ENCODE measurements at regions not wholly inside any gene's neighbourhood (a gene's known extent, or its start where the extent isn't known, plus 50 kb on each side); places are given as distances from the start of the nearest gene placed in this dataset.

- Histone ChIP-seq H3K36me3 (ENCODE audit: control insufficient read depth, insufficient read depth, low read length) (no peaks in the 10 kb centered on the region), H3K9me3 (ENCODE audit: control insufficient read depth, low read length) (no peaks in the 10 kb centered on the region)
- no peak for TF ChIP-seq CTCF (IDR thresholded peaks at IDR 0.05)
Measured at GRCh38 chr10:120403109-120403508, 53.9 kb upstream of the PLPP4 start.

GRCh38 chr10:120406376-120406775 is 50.7 kb upstream of the PLPP4 start:
- no peaks in the 10 kb centered on the region for H3K79me2 ChIP-seq
- H3K27me3 ChIP-seq (ENCODE audit: control insufficient read depth, insufficient read depth, low read length): no peaks in the 10 kb centered on the region
- H3K27ac ChIP-seq: no peak overlapping the region
- no peaks in the 10 kb centered on the region for H3K4me1 ChIP-seq
- no peak overlapping the region for H3K4me2 ChIP-seq (ENCODE audit: low read length)
- H3K9ac ChIP-seq: no peak overlapping the region
- H3K36me3 ChIP-seq (ENCODE audit: control insufficient read depth, insufficient read depth, low read length): no peaks in the 10 kb centered on the region
- no peaks in the 10 kb centered on the region for H3K9me3 ChIP-seq (ENCODE audit: control insufficient read depth, low read length)
- H3K4me3 ChIP-seq (ENCODE audit: low read depth, low read length): no peak overlapping the region
- no peak overlapping the region for H2AFZ ChIP-seq
- no peak for TF ChIP-seq CTCF (IDR thresholded peaks at IDR 0.05)

More at GRCh38 chr10:120403109-120403508, 53.9 kb upstream of the PLPP4 start:
- Histone ChIP-seq H3K9ac (no peak overlapping the region), H3K27ac (no peak overlapping the region), H2AFZ (no peak overlapping the region), H3K27me3 (ENCODE audit: control insufficient read depth, insufficient read depth, low read length) (no peaks in the 10 kb centered on the region), H3K4me2 (ENCODE audit: low read length) (no peak overlapping the region), H3K79me2 (no peaks in the 10 kb centered on the region), H3K4me3 (ENCODE audit: low read depth, low read length) (no peak overlapping the region), H3K4me1 (no peaks in the 10 kb centered on the region)

Data from parathyroid adenoma (tissue), 2 donors.